ENCODE measurements at regions not wholly inside any gene's neighbourhood (a gene's known extent, or its start where the extent isn't known, plus 50 kb on each side); places are given as distances from the start of the nearest gene placed in this dataset.

DNA sequence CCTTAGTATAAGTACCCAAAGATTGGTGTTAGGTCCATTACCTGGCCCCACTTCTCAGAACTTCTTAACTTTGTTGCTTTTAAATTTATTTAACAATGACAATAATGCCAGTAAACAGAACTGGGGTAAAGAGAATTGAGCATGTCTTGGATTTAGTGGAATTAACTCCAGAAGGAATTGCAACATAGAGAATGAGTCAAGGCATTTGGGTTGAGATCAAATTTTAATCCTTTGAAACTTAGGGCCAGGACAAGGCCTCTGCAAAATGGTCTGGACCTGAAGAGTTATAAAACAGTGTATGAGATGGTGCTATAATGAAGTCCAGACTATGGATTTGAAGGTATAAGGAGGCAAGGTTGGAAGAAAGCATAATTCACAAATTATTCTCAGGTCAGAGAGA lies 1030.4 kb downstream of the SLITRK5 start:
- no TSS peak for BruUV-seq (replicated peaks)
- H3K4me3 ChIP-seq (ENCODE audit: low read depth, low read length, poor library complexity, severe bottlenecking), result no peak overlapping the region
- POLR2A ChIA-PET (ENCODE audit: low non-redundant PET), result no interaction called here
- H3K27ac ChIP-seq (ENCODE audit: low read depth, low read length, poor library complexity, severe bottlenecking), result no peak overlapping the region
- CTCF ChIA-PET, result no interaction called here
- intact Hi-C loops (cut with micrococcal nuclease; ENCODE audit: unreplicated experiment), result no loop called here
- TF ChIP-seq, protein P1, sequence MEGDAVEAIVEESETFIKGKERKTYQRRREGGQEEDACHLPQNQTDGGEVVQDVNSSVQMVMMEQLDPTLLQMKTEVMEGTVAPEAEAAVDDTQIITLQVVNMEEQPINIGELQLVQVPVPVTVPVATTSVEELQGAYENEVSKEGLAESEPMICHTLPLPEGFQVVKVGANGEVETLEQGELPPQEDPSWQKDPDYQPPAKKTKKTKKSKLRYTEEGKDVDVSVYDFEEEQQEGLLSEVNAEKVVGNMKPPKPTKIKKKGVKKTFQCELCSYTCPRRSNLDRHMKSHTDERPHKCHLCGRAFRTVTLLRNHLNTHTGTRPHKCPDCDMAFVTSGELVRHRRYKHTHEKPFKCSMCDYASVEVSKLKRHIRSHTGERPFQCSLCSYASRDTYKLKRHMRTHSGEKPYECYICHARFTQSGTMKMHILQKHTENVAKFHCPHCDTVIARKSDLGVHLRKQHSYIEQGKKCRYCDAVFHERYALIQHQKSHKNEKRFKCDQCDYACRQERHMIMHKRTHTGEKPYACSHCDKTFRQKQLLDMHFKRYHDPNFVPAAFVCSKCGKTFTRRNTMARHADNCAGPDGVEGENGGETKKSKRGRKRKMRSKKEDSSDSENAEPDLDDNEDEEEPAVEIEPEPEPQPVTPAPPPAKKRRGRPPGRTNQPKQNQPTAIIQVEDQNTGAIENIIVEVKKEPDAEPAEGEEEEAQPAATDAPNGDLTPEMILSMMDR (conservative IDR thresholded peaks at IDR 0.05; ENCODE audit: low read depth, low read length), result no peak
- no peak for TF ChIP-seq EZH2 (IDR thresholded peaks at IDR 0.05; ENCODE audit: borderline replicate concordance, low read depth, low read length, poor library complexity, severe bottlenecking)
- no peaks in the 10 kb centered on the region for H3K27me3 ChIP-seq (replicated peaks; ENCODE audit: insufficient read depth, low read depth, low read length, poor library complexity)
- no peaks in the 10 kb centered on the region for H3K4me1 ChIP-seq (ENCODE audit: insufficient read depth, low read length, poor library complexity, severe bottlenecking)
- no peak for DNase-seq (ENCODE audit: low spot score)
- no peaks in the 10 kb centered on the region for H3K9me3 ChIP-seq (ENCODE audit: low read depth, low read length, poor library complexity, severe bottlenecking)
- H3K36me3 ChIP-seq (ENCODE audit: insufficient read depth, low read length, poor library complexity, severe bottlenecking), result no peaks in the 10 kb centered on the region

DNA sequence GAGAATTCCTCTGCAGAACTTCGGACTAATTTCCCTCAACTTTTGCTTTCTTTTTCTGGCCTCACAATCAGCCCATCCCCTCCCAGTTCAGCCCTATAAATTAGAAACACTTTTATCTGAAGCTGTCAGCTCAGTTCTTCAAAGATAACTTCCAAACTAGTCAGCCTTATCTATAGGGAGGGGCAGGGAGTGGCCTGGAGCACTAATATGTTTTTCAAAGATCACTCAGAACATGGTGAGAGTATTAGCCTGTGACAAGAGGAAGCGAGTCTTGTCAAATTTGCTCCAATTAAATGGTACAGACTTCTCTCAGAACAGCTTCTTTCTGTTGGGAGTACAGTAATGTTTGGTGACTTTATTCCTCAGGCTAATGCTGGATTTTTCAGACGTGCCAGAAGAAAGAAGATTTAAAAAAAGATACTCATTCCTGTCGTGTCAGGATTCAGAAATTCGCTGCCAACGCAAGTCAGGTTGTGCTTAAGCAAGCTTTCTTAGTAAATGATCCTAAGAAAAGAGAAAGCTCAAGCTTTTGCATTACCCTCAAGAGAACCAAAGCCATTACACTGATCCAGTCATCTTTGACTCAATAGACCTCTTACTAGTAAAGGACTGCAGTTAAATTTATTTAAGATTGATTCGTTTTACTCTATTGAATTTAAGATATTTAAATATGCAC lies 1033.6 kb downstream of the SLITRK5 start:
- ChIA-PET POLR2A (ENCODE audit: low non-redundant PET) (interaction anchor here (0.6 kb wide), 1 partner anchor 515 kb away, joined by 4 read pairs; no protein-coding TSS in a partner anchor), CTCF (no interaction called here)
- Histone ChIP-seq H3K27me3 (replicated peaks; ENCODE audit: insufficient read depth, low read depth, low read length, poor library complexity) (no peaks in the 10 kb centered on the region), H3K4me1 (ENCODE audit: insufficient read depth, low read length, poor library complexity, severe bottlenecking) (no peaks in the 10 kb centered on the region), H3K27ac (ENCODE audit: low read depth, low read length, poor library complexity, severe bottlenecking) (no peak overlapping the region), H3K4me3 (ENCODE audit: low read depth, low read length, poor library complexity, severe bottlenecking) (no peak overlapping the region), H3K9me3 (ENCODE audit: low read depth, low read length, poor library complexity, severe bottlenecking) (no peaks in the 10 kb centered on the region), H3K36me3 (ENCODE audit: insufficient read depth, low read length, poor library complexity, severe bottlenecking) (no peaks in the 10 kb centered on the region)
- TF ChIP-seq, protein P1 (conservative IDR thresholded peaks at IDR 0.05; ENCODE audit: low read depth, low read length), result no peak
- TF ChIP-seq EZH2 (IDR thresholded peaks at IDR 0.05; ENCODE audit: borderline replicate concordance, low read depth, low read length, poor library complexity, severe bottlenecking), result no peak
- intact Hi-C loops (cut with micrococcal nuclease; ENCODE audit: unreplicated experiment), result no loop called here
- DNase-seq (ENCODE audit: low spot score), result no peak
- no TSS peak for BruUV-seq (replicated peaks)

DNA sequence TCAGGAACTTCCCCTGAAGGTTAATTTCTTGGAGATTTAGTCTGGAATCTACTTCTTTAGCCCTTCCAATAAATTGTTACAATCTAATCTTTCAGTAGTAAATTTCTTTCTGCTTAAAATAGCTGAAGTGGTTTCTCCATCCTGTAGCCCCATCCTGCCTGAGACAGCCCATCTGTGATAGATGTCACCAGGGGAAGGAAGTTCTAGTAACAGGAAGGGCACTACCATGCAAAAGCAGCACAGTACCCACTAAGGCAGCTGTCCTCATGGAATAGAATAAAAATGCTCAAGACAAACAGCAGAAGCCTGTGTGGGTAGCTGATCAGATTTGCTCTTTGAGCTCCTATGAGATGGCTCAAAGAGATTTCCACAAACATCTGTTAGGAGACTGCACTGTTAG lies 1036.5 kb downstream of the SLITRK5 start:
- H3K36me3 ChIP-seq (ENCODE audit: insufficient read depth, low read length, poor library complexity, severe bottlenecking), result no peaks in the 10 kb centered on the region
- no peak for TF ChIP-seq EZH2 (IDR thresholded peaks at IDR 0.05; ENCODE audit: borderline replicate concordance, low read depth, low read length, poor library complexity, severe bottlenecking)
- TF ChIP-seq, protein P1 (conservative IDR thresholded peaks at IDR 0.05; ENCODE audit: low read depth, low read length), result no peak
- no peaks in the 10 kb centered on the region for H3K9me3 ChIP-seq (ENCODE audit: low read depth, low read length, poor library complexity, severe bottlenecking)
- intact Hi-C loops (cut with micrococcal nuclease; ENCODE audit: unreplicated experiment), result no loop called here
- H3K27ac ChIP-seq (ENCODE audit: low read depth, low read length, poor library complexity, severe bottlenecking), result no peak overlapping the region
- H3K4me1 ChIP-seq (ENCODE audit: insufficient read depth, low read length, poor library complexity, severe bottlenecking), result no peaks in the 10 kb centered on the region
- no peaks in the 10 kb centered on the region for H3K27me3 ChIP-seq (replicated peaks; ENCODE audit: insufficient read depth, low read depth, low read length, poor library complexity)
- no peak for DNase-seq (ENCODE audit: low spot score)
- no peak overlapping the region for H3K4me3 ChIP-seq (ENCODE audit: low read depth, low read length, poor library complexity, severe bottlenecking)
- CTCF ChIA-PET, result no interaction called here
- POLR2A ChIA-PET (ENCODE audit: low non-redundant PET), result no interaction called here
- BruUV-seq (replicated peaks), result no TSS peak

Measured in A673 (cell line).